Suppressor macrophage (primary cell): ENCODE measurements at regions not wholly inside any gene's neighbourhood (a gene's known extent, or its start where the extent isn't known, plus 50 kb on each side); places are given as distances from the start of the nearest gene placed in this dataset.

Source experiments
- DNase-seq, 4 experiments: peaks; one replicate each; pipeline ENCODE4 v3.0.0-alpha.2; 2020 to 2022

- no peak for DNase-seq
These were observed 241.9 kb downstream of the UQCRFS1 start for GRCh38 chr19:28971049-28971448.

DNA sequence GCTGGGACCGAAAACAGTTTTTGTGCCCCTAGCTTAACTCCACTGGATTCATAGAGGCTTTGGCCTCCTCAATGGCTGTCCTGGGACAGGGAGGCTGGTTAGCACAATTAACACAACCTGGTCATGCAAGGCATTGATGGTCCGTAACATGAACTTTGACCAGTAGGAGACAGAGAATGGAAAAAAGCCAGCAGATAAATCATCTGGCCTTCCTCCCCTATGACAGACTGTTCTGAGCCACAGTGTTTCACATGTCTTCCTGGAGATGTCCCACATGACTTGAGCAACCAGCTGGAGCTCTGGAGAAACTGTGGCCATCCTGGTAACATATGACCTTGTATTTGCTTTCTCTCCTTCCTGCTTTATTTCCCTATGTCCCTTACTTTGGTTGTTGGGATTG, 244.2 kb downstream of the UQCRFS1 start:
- DNase-seq = no peak

- DNase-seq = no peak
These were observed 246.1 kb downstream of the UQCRFS1 start for GRCh38 chr19:28966737-28967399.

DNA sequence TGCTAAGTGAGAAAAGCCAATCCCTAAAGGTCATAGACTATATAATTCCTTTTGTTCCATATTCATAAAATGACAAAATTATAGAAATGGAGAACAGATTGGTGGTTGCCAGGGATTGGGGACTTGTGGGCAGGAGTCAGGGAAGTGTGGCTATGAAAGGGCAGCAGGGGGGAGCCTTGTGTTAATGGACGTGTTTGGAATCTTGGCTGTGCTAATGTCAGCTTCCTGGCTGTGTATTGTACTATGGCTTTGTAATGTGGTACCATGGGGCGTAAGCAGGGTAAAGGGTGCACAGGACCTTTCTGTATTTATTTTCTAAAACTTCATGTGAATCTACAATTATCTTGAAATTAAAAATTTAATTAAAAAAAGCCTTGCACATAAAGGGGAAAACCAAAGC, 248.5 kb downstream of the UQCRFS1 start:
- no peak for DNase-seq

GRCh38 chr19:28963486-28964250, 249.3 kb downstream of the UQCRFS1 start:
- DNase-seq = no peak

GRCh38 chr19:28961772-28962500, 251.0 kb downstream of the UQCRFS1 start:
- DNase-seq = no peak

DNA sequence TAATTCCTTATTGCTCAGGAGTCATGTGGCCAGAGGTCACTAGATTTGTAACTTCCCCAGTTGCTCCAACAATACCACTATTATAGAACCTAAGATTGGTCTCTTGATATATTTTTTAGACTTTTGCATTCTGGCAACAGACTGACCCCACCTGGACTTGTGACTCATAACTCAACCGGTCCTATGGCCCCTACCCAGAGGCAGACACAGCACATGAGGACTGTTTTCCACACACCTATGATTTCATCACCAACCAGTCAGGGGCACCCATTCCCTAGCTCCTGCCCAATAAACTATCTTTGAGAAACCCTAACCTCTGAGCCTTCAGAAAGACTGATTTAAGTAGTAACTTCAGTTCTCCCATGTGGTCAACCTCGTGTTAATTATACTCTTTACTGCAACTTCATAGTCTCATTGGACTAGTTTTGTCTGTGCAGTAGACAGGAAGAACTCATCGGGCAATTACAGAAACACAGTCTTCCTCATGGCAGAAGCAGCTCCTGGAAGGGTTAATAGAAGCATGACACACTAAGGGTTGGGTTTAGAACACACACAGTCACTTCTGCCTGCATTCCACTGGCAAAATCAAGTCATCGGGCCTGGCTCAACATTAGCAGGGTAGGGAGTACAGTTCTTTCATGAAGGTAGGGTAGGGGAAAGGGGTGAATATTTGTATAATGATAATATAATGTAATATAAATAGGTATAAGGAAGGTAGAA, 251.8 kb downstream of the UQCRFS1 start:
- no peak for DNase-seq

- no peak for DNase-seq
These were observed 252.4 kb downstream of the UQCRFS1 start for GRCh38 chr19:28960586-28960985.

DNA sequence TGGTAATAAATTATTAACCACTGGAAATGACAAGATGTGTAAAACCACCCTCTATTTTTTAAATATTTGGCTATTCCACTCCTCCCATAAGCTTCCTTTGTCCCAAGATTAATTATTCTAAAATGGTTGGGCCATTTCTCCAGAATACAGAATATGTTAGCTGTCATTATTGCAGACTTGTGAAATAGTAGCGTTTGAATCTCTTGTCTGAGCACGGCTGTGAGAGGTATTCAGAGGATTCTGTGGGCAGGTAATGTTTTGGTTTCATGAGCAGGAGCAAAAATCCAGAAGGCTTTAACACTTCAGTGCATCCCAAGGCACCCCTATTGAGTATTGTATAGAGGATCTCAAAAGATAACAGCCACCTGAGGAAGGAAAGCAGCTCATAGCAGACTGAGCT, 256.0 kb downstream of the UQCRFS1 start:
- DNase-seq = no peak

- DNase-seq = no peak
These were observed 256.5 kb downstream of the UQCRFS1 start for GRCh38 chr19:28956421-28956820.

DNA sequence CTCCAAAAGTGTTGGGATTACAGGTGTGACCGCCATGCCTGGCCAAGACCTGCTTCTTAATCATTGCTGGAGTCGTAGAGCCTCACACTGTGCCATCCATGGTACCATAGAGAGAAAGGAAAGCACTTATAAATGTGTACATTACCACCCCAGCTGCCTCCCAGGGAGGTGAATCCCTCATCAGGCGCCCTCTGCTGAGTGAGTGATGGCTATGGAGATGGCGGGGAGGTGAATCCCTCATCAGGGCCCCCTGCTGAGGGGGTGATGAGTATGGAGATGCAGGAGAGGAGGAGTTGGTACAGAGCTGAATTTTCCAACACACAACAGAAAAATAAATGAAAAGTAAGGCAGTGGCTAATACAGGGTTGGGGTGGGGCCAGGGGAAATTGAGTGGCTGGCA, 263.4 kb downstream of the UQCRFS1 start:
- no peak for DNase-seq

GRCh38 chr19:28949027-28949426, 263.9 kb downstream of the UQCRFS1 start:
- DNase-seq = no peak

DNA sequence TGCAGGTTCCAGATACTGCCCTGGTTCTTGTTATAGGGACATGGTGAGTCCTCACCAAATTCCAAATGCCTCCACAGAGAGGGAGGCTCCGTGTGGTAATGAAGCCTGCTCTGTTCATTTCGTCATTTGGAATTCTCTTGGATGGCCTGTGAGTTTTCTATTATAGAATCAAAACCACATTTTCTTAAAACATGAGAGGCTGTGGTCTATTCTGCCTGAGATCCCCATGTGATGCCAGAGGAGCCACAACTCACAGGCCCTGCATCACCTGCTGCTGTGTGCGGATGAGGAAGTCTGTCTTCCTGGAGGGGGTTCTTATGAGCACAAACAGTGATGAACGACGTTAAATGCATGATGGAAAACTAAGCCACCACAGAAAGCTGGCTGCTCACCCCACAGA, 264.4 kb downstream of the UQCRFS1 start:
- DNase-seq = no peak

DNA sequence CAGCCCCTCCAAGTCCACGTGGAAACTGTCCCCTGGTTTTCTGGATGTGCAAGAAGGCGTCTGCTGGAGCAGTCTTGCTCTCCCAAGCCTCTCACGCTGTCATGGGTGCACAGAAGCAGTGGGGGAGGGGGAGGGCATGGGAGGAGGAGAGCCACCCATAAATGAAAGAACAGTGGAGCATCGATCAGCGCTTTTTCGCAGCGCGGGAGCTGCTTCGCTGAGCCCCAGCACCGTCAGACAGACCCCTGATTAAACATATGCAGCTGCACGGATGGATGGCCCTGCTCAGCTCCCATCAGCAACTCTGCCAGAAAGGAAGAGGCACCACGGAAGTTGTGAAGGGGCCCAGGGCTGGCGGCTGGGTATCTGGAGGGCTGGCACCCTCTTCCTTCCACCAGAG, 264.9 kb downstream of the UQCRFS1 start:
- DNase-seq = no peak

DNA sequence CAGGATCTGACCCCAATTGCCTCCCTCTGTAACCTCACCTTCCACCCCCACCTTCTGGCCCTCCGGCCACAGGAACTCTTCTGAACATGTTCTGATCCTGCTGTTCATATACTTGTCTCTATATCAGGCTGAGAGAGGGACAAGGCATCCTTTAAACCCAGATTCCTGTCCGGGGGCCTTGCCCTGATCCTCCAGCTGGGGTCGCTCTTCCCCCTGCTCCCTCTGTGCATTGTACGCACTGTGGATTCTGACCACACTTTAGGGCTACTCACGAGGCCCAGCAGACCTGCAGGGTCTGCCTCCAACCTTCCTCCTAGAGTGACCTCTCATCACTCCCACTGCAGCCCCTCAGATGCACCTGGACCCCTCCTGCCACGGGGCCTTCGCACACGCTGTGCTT, 269.3 kb downstream of the UQCRFS1 start:
- no peak for DNase-seq

- DNase-seq = no peak
These were observed 271.1 kb downstream of the UQCRFS1 start for GRCh38 chr19:28941833-28942232.

DNA sequence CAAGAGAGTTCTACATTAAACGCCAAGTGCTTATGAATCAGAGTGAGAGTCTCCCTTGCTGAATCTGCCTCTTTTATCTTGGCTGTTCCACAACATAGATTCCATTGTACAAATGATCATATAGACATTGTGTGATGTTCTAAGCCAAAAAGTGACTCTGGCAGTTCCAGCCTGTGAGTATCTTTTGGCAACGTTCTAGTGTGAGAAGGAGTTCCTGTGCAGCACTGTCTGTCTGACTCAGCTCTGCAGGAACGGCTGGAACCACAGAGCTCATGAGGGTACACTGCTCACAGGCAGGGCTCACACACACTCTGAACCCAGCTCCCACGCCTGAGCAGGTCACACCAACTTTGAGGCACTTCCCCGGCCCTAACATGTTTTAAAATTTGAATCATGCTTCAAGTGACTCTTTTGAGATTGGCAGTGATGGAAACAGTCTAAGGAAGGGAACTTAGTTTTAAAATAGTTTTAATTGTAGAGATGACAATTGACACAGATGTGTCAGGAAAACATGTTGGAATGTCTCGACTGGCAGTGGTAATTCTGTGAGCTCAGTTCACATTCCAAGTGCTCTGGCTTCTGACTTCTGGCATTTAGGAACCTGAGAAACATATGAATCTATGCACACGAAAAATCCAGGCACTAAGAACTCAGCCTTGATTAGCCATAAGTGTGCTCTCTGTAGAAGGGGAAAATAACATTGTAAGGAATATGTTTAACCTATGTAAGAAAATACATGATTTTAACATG, 272.0 kb downstream of the UQCRFS1 start:
- no peak for DNase-seq

- DNase-seq = no peak
These were observed 273.7 kb downstream of the UQCRFS1 start for GRCh38 chr19:28939236-28939635.

DNA sequence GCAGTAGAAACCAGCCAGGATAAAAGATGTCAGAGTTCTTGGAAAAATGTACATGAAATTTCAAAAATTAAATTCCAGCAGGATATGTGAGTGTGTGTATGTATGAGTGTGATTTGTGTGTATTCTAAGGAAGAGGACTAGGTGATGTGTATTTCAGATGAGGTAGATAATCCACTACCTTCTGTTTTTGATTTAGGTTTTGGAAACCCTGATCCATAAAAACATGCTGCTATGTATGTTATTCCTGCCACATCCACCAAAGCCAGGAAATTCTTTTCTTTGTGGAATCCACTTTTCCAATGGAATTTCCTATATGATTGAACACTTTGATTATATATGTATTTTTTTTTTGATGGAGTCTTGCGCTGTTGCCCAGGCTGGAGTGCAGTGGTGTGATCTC, 276.9 kb downstream of the UQCRFS1 start:
- no peak for DNase-seq

GRCh38 chr19:28934631-28935030, 278.3 kb downstream of the UQCRFS1 start:
- no peak for DNase-seq

DNA sequence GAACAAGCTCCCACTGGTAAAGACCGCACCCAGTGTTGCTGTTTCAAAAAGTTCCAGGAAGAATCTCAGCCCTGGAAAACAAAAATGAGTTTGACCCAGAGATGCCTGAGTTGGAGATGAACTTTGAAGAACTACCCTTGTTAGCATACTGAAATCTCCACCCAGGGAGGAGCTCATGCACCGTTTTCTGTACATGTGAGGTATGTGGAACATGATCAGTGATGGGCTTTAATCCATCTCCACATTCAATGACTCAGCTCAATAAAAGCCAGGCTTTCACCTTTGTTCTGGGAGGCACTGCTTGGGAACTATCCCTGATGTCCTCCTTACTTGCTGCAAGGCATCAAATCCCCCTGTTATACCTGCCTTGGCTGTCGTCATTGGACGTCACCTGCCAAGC, 279.9 kb downstream of the UQCRFS1 start:
- DNase-seq = no peak

DNA sequence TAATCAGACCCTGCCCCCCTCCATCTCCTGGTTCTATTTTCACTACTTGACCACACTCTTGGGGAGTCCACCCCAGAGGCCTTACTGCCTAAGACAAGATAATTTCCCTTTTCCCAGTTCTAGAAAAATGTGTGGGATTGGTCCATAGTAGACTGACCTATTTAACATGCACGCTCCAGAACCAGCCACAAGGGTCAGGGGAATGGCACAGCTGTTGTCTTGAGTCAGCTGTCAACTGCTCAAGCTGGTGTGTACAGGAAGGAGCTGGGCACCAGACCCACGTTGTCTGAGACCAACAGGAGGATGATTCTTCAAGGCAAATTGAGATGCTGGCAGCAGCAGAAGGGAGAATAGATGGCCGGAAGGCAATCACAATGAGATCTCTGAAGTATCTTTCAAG, 280.5 kb downstream of the UQCRFS1 start:
- DNase-seq = no peak
